ENCODE measurements at regions not wholly inside any gene's neighbourhood (a gene's known extent, or its start where the extent isn't known, plus 50 kb on each side); places are given as distances from the start of the nearest gene placed in this dataset.
"Not testable (repeated sequence)": the region's sequence is repeated elsewhere in the genome, so short reads cannot be mapped to it uniquely, and the experiment has no call there.

DNA sequence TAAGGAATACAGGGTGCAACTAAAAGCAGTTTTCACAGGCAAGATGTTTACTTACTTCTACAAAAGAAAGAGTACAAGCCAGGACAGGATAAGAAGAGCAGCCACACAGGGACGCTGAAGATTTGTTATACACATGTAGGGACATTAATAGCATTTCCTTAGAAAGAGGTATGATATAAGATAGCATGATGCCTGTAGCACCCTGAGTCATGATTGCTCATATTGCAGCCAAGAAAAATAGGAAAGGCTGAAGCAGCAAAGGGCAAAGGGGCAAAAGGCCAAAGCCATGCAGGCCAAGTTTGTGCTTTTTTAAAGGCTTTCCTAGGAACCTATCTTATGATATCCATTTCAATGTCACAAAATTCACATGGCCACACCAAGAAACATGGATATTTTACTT, 552.0 kb upstream of the TPTE start:
- not testable (repeated sequence) for TF ChIP-seq POLR2A (IDR thresholded peaks at IDR 0.05; ENCODE audit: low read length); RAD21 (conservative IDR thresholded peaks at IDR 0.05 in 1 of 2, IDR thresholded peaks at IDR 0.05 in 1 of 2)
- TF ChIP-seq, protein P1, sequence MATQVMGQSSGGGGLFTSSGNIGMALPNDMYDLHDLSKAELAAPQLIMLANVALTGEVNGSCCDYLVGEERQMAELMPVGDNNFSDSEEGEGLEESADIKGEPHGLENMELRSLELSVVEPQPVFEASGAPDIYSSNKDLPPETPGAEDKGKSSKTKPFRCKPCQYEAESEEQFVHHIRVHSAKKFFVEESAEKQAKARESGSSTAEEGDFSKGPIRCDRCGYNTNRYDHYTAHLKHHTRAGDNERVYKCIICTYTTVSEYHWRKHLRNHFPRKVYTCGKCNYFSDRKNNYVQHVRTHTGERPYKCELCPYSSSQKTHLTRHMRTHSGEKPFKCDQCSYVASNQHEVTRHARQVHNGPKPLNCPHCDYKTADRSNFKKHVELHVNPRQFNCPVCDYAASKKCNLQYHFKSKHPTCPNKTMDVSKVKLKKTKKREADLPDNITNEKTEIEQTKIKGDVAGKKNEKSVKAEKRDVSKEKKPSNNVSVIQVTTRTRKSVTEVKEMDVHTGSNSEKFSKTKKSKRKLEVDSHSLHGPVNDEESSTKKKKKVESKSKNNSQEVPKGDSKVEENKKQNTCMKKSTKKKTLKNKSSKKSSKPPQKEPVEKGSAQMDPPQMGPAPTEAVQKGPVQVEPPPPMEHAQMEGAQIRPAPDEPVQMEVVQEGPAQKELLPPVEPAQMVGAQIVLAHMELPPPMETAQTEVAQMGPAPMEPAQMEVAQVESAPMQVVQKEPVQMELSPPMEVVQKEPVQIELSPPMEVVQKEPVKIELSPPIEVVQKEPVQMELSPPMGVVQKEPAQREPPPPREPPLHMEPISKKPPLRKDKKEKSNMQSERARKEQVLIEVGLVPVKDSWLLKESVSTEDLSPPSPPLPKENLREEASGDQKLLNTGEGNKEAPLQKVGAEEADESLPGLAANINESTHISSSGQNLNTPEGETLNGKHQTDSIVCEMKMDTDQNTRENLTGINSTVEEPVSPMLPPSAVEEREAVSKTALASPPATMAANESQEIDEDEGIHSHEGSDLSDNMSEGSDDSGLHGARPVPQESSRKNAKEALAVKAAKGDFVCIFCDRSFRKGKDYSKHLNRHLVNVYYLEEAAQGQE (IDR thresholded peaks at IDR 0.05), result not testable (repeated sequence)
